ENCODE measurements at regions not wholly inside any gene's neighbourhood (a gene's known extent, or its start where the extent isn't known, plus 50 kb on each side); places are given as distances from the start of the nearest gene placed in this dataset.

- Histone ChIP-seq H3K4me2 (ENCODE audit: insufficient read depth, low read length) (peak overlapping the region; percentile 68), H4K20me1 (replicated peaks; ENCODE audit: control insufficient read depth, extremely low read depth, insufficient read depth, low read length) (no peaks in the 10 kb centered on the region), H3K9ac (replicated peaks; ENCODE audit: extremely low read depth, insufficient read depth, low read length) (peak overlapping the region; percentile 66), H3K27ac (ENCODE audit: insufficient read depth, low read depth, low read length) (peak overlapping the region; percentile 90), H3K9me3 (replicated peaks; ENCODE audit: control insufficient read depth, insufficient read depth, low read length) (no peaks in the 10 kb centered on the region), H3K4me1 (ENCODE audit: control insufficient read depth, extremely low read depth, insufficient read depth, low read length) (peaks cover 33% of the 10 kb centered on the region), H3K79me2 (ENCODE audit: control insufficient read depth, insufficient read depth, low read length) (no peaks in the 10 kb centered on the region), H3K36me3 (ENCODE audit: control insufficient read depth in 2 of 2, extremely low read depth in 1 of 2, insufficient read depth in 2 of 2, low read length in 2 of 2) (no peaks in the 10 kb centered on the region), H2AFZ (ENCODE audit: low read depth, low read length) (peak overlapping the region; percentile 12), H3K9me1 (replicated peaks; ENCODE audit: control insufficient read depth, extremely low read depth, insufficient read depth, low read length) (no peaks in the 10 kb centered on the region), H3K4me3 (replicated peaks in 1 of 3; ENCODE audit: insufficient read depth in 1 of 3, low read depth in 1 of 3, low read length in 3 of 3) (peak overlapping the region in 1 of 3 experiments; percentile 8), H3K27me3 (ENCODE audit: control insufficient read depth in 2 of 2, insufficient read depth in 2 of 2, low read length in 2 of 2) (no peaks in the 10 kb centered on the region)
- FAIRE-seq (peak; percentile 93), DNase-seq (ENCODE audit: low read depth, low spot score) (peak; percentile 54)
- dilution Hi-C loops (cut with MboI; ENCODE audit: extremely low pct_ligation_motif_present, low sequenced_read_pairs) = no loop called here
- intact Hi-C loops (cut with micrococcal nuclease) = loop anchor here (1.0 to 2.0 kb wide), 2 partner anchors 39 to 340 kb away; no protein-coding TSS in a partner anchor
- ChIA-PET CTCF (interaction anchor here (0.9 to 1.5 kb wide), 5 partner anchors 39 to 418 kb away, joined by 3 to 4 read pairs (median 3); no protein-coding TSS in a partner anchor), POLR2A (no interaction called here)
- no TSS peak for BruUV-seq (replicated peaks)
- TF ChIP-seq, protein P1, sequence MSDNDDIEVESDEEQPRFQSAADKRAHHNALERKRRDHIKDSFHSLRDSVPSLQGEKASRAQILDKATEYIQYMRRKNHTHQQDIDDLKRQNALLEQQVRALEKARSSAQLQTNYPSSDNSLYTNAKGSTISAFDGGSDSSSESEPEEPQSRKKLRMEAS (IDR thresholded peaks at IDR 0.05; ENCODE audit: insufficient read depth, insufficient read length) = no peak
- TF ChIP-seq GATA2 (IDR thresholded peaks at IDR 0.05; ENCODE audit: insufficient read depth, insufficient read length, low read depth, low read length) (no peak), POLR2AphosphoS5 (IDR thresholded peaks at IDR 0.05; ENCODE audit: insufficient read depth, low read depth, low read length) (no peak), EZH2 (IDR thresholded peaks at IDR 0.05; ENCODE audit: borderline replicate concordance, low read depth, low read length, severe bottlenecking) (no peak), MYC (IDR thresholded peaks at IDR 0.05; ENCODE audit: low read depth, low read length) (no peak), POLR2A (IDR thresholded peaks at IDR 0.05; ENCODE audit: low read depth, low read length) (no peak), JUN (IDR thresholded peaks at IDR 0.05; ENCODE audit: borderline replicate concordance, insufficient read depth, insufficient read length, low read depth) (no peak), CTCF (IDR thresholded peaks at IDR 0.05; ENCODE audit: extremely low read depth in 1 of 2, insufficient read depth in 1 of 2, low read depth in 1 of 2, low read length in 2 of 2) (no peak), FOS (IDR thresholded peaks at IDR 0.05; ENCODE audit: borderline replicate concordance, insufficient read depth, low read length) (no peak)
Measured at GRCh38 chrX:40148385-40149285, 50.9 kb upstream of the BCOR start.

All from endothelial cell of umbilical vein (primary cell).